ENCODE measurements at regions not wholly inside any gene's neighbourhood (a gene's known extent, or its start where the extent isn't known, plus 50 kb on each side); places are given as distances from the start of the nearest gene placed in this dataset.

GRCh38 chr2:136651456-136652010, 113.8 kb upstream of the THSD7B start:
- no peaks in the 10 kb centered on the region for H3K36me3 Mint-ChIP-seq (ENCODE audit: low read depth, unreplicated experiment)
- TF ChIP-seq EZH2 (IDR thresholded peaks at IDR 0.05; ENCODE audit: insufficient read depth, low read length) (no peak), CTCF (IDR thresholded peaks at IDR 0.05; ENCODE audit: insufficient read depth, low read depth, low read length) (no peak)
- H2AFZ ChIP-seq (ENCODE audit: low read depth, low read length), result no peak overlapping the region
- no peaks in the 10 kb centered on the region for H3K27me3 ChIP-seq (ENCODE audit: insufficient read depth, low read length)
- peaks cover 14% of the 10 kb centered on the region for H3K27me3 Mint-ChIP-seq (ENCODE audit: low read depth, unreplicated experiment)
- peaks cover 3% of the 10 kb centered on the region for H3K9me3 Mint-ChIP-seq (ENCODE audit: unreplicated experiment)
- no peaks in the 10 kb centered on the region for H4K20me1 ChIP-seq (ENCODE audit: insufficient read depth, low read length)
- no peaks in the 10 kb centered on the region for H3K4me1 Mint-ChIP-seq (ENCODE audit: low read depth, unreplicated experiment)
- H3K4me2 ChIP-seq (ENCODE audit: low read length), result no peak overlapping the region
- H3K4me3 ChIP-seq (ENCODE audit: insufficient read depth, low read depth, low read length), result no peak overlapping the region
- FAIRE-seq, result no peak
- no peaks in the 10 kb centered on the region for H3K79me2 ChIP-seq (ENCODE audit: insufficient read depth, low read length)
- H3K4me3 Mint-ChIP-seq (ENCODE audit: unreplicated experiment), result no peak overlapping the region
- H3K27ac ChIP-seq (ENCODE audit: low read depth, low read length), result no peak overlapping the region
- no peak overlapping the region for H3K27ac Mint-ChIP-seq (ENCODE audit: unreplicated experiment)
- H3K9me3 ChIP-seq (ENCODE audit: insufficient read depth, low read depth, low read length), result peaks cover 11% of the 10 kb centered on the region
- DNase-seq (ENCODE audit: low read depth), result no peak
- no peaks in the 10 kb centered on the region for H3K4me1 ChIP-seq (ENCODE audit: insufficient read depth, low read length)
- H3K9ac ChIP-seq (ENCODE audit: low read length), result no peak overlapping the region
- no peaks in the 10 kb centered on the region for H3K36me3 ChIP-seq (ENCODE audit: insufficient read depth, low read length)

DNA sequence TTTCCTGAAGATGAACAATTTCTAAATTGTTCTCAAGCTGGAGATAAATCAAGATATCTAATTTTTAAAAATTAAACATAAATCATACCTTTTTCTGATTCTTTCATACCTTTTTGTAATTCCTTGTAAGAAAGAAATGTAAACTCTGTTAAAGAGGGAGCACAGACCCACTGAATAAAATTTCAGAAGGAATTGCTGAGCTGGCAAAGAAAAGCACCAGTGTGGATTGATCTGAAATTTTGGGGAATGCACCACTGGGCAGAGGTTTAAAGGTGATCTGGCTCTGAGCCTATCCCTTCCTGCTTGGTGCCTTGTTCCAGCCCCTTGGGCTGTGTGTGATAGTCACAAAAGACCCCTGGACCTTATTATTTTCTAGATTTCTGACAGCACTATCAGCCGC, 118.3 kb upstream of the THSD7B start:
- no peak for FAIRE-seq
- DNase-seq (ENCODE audit: low read depth), result no peak
- H3K4me1 Mint-ChIP-seq (ENCODE audit: low read depth, unreplicated experiment), result no peaks in the 10 kb centered on the region
- H3K36me3 Mint-ChIP-seq (ENCODE audit: low read depth, unreplicated experiment), result no peaks in the 10 kb centered on the region
- Histone ChIP-seq H4K20me1 (ENCODE audit: insufficient read depth, low read length) (no peaks in the 10 kb centered on the region), H3K9ac (ENCODE audit: low read length) (no peak overlapping the region), H3K9me3 (ENCODE audit: insufficient read depth, low read depth, low read length) (peaks cover 9% of the 10 kb centered on the region), H2AFZ (ENCODE audit: low read depth, low read length) (no peak overlapping the region), H3K79me2 (ENCODE audit: insufficient read depth, low read length) (no peaks in the 10 kb centered on the region), H3K27ac (ENCODE audit: low read depth, low read length) (no peak overlapping the region), H3K27me3 (ENCODE audit: insufficient read depth, low read length) (no peaks in the 10 kb centered on the region), H3K4me1 (ENCODE audit: insufficient read depth, low read length) (no peaks in the 10 kb centered on the region), H3K36me3 (ENCODE audit: insufficient read depth, low read length) (no peaks in the 10 kb centered on the region), H3K4me2 (ENCODE audit: low read length) (no peak overlapping the region), H3K4me3 (ENCODE audit: insufficient read depth, low read depth, low read length) (no peak overlapping the region)
- H3K9me3 Mint-ChIP-seq (ENCODE audit: unreplicated experiment), result peaks cover 5% of the 10 kb centered on the region
- peaks cover 24% of the 10 kb centered on the region for H3K27me3 Mint-ChIP-seq (ENCODE audit: low read depth, unreplicated experiment)
- TF ChIP-seq CTCF (IDR thresholded peaks at IDR 0.05; ENCODE audit: insufficient read depth, low read depth, low read length) (no peak), EZH2 (IDR thresholded peaks at IDR 0.05; ENCODE audit: insufficient read depth, low read length) (no peak)
- H3K27ac Mint-ChIP-seq (ENCODE audit: unreplicated experiment), result no peak overlapping the region
- no peak overlapping the region for H3K4me3 Mint-ChIP-seq (ENCODE audit: unreplicated experiment)

DNA sequence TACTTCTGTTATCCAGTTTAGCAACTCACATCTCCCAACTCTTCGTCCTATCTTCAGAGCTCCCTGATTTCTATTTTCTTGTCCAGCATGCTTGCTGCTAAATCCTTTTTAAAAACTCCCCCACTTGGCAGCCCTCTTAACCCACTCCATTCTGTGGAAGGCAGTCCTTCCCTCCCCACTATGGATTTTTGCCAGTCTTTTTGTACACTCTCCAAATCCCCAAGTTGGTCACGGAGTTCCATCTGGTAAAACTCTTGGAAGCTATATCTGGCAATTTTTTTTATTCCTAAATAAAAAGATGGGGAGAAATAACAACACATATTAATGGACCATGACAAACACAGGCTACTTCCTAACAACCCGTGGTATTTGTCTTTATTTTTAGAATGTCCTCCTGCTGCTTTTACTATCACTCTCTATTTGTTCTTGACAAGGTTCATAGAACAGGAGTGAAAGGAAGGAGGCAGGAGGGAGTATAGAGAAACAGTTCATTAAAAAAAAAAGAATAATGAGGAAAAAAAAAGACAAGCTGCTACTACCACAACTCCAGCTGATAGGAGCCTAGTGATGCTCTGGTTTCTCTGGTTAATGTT, 120.0 kb upstream of the THSD7B start:
- Histone ChIP-seq H2AFZ (ENCODE audit: low read depth, low read length) (no peak overlapping the region), H3K9me3 (ENCODE audit: insufficient read depth, low read depth, low read length) (peaks cover 9% of the 10 kb centered on the region), H3K27ac (ENCODE audit: low read depth, low read length) (no peak overlapping the region), H3K36me3 (ENCODE audit: insufficient read depth, low read length) (no peaks in the 10 kb centered on the region), H3K4me1 (ENCODE audit: insufficient read depth, low read length) (no peaks in the 10 kb centered on the region), H3K27me3 (ENCODE audit: insufficient read depth, low read length) (no peaks in the 10 kb centered on the region), H3K79me2 (ENCODE audit: insufficient read depth, low read length) (no peaks in the 10 kb centered on the region), H4K20me1 (ENCODE audit: insufficient read depth, low read length) (no peaks in the 10 kb centered on the region), H3K4me2 (ENCODE audit: low read length) (no peak overlapping the region), H3K4me3 (ENCODE audit: insufficient read depth, low read depth, low read length) (no peak overlapping the region), H3K9ac (ENCODE audit: low read length) (no peak overlapping the region)
- FAIRE-seq (no peak), DNase-seq (ENCODE audit: low read depth) (no peak)
- TF ChIP-seq EZH2 (IDR thresholded peaks at IDR 0.05; ENCODE audit: insufficient read depth, low read length), result no peak
- Mint-ChIP-seq H3K9me3 (ENCODE audit: unreplicated experiment) (peaks cover 2% of the 10 kb centered on the region), H3K4me3 (ENCODE audit: unreplicated experiment) (no peak overlapping the region), H3K27me3 (ENCODE audit: low read depth, unreplicated experiment) (peaks cover 19% of the 10 kb centered on the region), H3K27ac (ENCODE audit: unreplicated experiment) (no peak overlapping the region), H3K36me3 (ENCODE audit: low read depth, unreplicated experiment) (no peaks in the 10 kb centered on the region), H3K4me1 (ENCODE audit: low read depth, unreplicated experiment) (no peaks in the 10 kb centered on the region)
